ENCODE measurements at regions not wholly inside any gene's neighbourhood (a gene's known extent, or its start where the extent isn't known, plus 50 kb on each side); places are given as distances from the start of the nearest gene placed in this dataset.

DNA sequence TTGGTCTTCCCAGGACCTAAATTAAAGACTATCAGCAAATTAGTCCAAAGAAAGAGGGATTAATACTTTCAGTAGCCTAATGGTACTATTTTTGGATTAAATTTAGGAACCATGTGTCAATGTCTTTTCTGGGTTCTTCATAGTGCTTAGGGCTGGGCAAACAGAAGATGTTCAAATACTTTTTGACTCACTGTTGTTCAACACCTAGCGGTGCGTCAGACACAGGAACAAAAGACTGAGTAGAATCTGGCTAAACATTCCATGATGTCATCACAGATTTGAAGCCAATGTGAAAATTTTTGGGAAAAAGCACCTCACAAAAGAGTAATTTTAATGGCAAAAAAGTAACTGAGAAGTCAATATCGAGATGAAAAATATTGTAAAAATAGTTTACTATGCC is 544.4 kb downstream of the EFNA5 start:
- no peak for TF ChIP-seq BACH2 (CRISPR knock-in tag; IDR thresholded peaks at IDR 0.05; ENCODE audit: borderline replicate concordance)
- TF ChIP-seq ZFP30 (CRISPR knock-in tag; IDR thresholded peaks at IDR 0.05) = no peak
- TF ChIP-seq ZFP3 (CRISPR knock-in tag; IDR thresholded peaks at IDR 0.05) = no peak
- no peak for TF ChIP-seq ZNF8 (CRISPR knock-in tag; IDR thresholded peaks at IDR 0.05)
- TF ChIP-seq, protein P1, sequence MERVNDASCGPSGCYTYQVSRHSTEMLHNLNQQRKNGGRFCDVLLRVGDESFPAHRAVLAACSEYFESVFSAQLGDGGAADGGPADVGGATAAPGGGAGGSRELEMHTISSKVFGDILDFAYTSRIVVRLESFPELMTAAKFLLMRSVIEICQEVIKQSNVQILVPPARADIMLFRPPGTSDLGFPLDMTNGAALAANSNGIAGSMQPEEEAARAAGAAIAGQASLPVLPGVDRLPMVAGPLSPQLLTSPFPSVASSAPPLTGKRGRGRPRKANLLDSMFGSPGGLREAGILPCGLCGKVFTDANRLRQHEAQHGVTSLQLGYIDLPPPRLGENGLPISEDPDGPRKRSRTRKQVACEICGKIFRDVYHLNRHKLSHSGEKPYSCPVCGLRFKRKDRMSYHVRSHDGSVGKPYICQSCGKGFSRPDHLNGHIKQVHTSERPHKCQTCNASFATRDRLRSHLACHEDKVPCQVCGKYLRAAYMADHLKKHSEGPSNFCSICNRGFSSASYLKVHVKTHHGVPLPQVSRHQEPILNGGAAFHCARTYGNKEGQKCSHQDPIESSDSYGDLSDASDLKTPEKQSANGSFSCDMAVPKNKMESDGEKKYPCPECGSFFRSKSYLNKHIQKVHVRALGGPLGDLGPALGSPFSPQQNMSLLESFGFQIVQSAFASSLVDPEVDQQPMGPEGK (CRISPR knock-in tag; IDR thresholded peaks at IDR 0.05; ENCODE audit: borderline replicate concordance) = no peak
- TF ChIP-seq, protein P2, sequence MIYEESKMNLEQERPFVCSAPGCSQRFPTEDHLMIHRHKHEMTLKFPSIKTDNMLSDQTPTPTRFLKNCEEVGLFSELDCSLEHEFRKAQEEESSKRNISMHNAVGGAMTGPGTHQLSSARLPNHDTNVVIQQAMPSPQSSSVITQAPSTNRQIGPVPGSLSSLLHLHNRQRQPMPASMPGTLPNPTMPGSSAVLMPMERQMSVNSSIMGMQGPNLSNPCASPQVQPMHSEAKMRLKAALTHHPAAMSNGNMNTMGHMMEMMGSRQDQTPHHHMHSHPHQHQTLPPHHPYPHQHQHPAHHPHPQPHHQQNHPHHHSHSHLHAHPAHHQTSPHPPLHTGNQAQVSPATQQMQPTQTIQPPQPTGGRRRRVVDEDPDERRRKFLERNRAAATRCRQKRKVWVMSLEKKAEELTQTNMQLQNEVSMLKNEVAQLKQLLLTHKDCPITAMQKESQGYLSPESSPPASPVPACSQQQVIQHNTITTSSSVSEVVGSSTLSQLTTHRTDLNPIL (CRISPR knock-in tag; IDR thresholded peaks at IDR 0.05; ENCODE audit: low read depth) = no peak
- TF ChIP-seq, protein P3, sequence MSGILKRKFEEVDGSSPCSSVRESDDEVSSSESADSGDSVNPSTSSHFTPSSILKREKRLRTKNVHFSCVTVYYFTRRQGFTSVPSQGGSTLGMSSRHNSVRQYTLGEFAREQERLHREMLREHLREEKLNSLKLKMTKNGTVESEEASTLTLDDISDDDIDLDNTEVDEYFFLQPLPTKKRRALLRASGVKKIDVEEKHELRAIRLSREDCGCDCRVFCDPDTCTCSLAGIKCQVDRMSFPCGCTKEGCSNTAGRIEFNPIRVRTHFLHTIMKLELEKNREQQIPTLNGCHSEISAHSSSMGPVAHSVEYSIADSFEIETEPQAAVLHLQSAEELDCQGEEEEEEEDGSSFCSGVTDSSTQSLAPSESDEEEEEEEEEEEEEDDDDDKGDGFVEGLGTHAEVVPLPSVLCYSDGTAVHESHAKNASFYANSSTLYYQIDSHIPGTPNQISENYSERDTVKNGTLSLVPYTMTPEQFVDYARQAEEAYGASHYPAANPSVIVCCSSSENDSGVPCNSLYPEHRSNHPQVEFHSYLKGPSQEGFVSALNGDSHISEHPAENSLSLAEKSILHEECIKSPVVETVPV (CRISPR knock-in tag; IDR thresholded peaks at IDR 0.05) = no peak
- TF ChIP-seq, protein P4, sequence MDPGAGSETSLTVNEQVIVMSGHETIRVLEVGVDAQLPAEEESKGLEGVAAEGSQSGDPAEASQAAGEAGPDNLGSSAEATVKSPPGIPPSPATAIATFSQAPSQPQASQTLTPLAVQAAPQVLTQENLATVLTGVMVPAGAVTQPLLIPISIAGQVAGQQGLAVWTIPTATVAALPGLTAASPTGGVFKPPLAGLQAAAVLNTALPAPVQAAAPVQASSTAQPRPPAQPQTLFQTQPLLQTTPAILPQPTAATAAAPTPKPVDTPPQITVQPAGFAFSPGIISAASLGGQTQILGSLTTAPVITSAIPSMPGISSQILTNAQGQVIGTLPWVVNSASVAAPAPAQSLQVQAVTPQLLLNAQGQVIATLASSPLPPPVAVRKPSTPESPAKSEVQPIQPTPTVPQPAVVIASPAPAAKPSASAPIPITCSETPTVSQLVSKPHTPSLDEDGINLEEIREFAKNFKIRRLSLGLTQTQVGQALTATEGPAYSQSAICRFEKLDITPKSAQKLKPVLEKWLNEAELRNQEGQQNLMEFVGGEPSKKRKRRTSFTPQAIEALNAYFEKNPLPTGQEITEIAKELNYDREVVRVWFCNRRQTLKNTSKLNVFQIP (CRISPR knock-in tag; IDR thresholded peaks at IDR 0.05; ENCODE audit: borderline replicate concordance, low read depth) = no peak
- TF ChIP-seq ISL1 (CRISPR knock-in tag; IDR thresholded peaks at IDR 0.05) = no peak
- no peak for TF ChIP-seq OSR1 (CRISPR knock-in tag; IDR thresholded peaks at IDR 0.05)
- TF ChIP-seq GLIS3 (CRISPR knock-in tag; IDR thresholded peaks at IDR 0.05) = no peak
- no peak for TF ChIP-seq ZNF565 (CRISPR knock-in tag; conservative IDR thresholded peaks at IDR 0.05; ENCODE audit: low read depth)
